Activated CD4-positive, alpha-beta T cell treated with anti-CD3 and anti-CD28 coated beads, Interleukin-2, amount 10 ng/mL, durations not matched to agents 7 days and 5 days (primary cell): ENCODE measurements at regions not wholly inside any gene's neighbourhood (a gene's known extent, or its start where the extent isn't known, plus 50 kb on each side); places are given as distances from the start of the nearest gene placed in this dataset.

Experiments used
- CTCF ChIA-PET: fragments of 350-600 bp; sonication (Branson Sonifier 250); formaldehyde crosslinking; loops from one replicate; lab custom pipeline; 2021; ENCODE audit warnings: antibody characterized with exemption; lab: Charles Lee
- POLR2A ChIA-PET: fragments of 350-600 bp; sonication (Branson Sonifier 250); formaldehyde crosslinking; loops from one replicate; lab custom pipeline; 2021; ENCODE audit warnings: antibody characterized with exemption; lab: Charles Lee
- DNase-seq: peaks from one replicate; pipeline ENCODE4 v3.0.0-alpha.2; 2020
- H3K27ac Mint-ChIP-seq: one replicate; pipeline ENCODE4 v1.8.0; 2021; ENCODE audit warnings: mild to moderate bottlenecking, moderate library complexity, mixed read lengths
- H3K27me3 Mint-ChIP-seq: one replicate; pipeline ENCODE4 v1.8.0; 2021; ENCODE audit warnings: mixed read lengths
- H3K36me3 Mint-ChIP-seq: one replicate; pipeline ENCODE4 v1.8.0; 2021; ENCODE audit warnings: low read depth, mixed read lengths
- H3K4me1 Mint-ChIP-seq: one replicate; pipeline ENCODE4 v1.8.0; 2021; ENCODE audit warnings: mixed read lengths
- H3K4me3 Mint-ChIP-seq: one replicate; pipeline ENCODE4 v1.8.0; 2021; ENCODE audit warnings: mild to moderate bottlenecking, moderate library complexity, mixed read lengths
- H3K9me3 Mint-ChIP-seq: one replicate; pipeline ENCODE4 v1.8.0; 2021; ENCODE audit warnings: mixed read lengths

DNA sequence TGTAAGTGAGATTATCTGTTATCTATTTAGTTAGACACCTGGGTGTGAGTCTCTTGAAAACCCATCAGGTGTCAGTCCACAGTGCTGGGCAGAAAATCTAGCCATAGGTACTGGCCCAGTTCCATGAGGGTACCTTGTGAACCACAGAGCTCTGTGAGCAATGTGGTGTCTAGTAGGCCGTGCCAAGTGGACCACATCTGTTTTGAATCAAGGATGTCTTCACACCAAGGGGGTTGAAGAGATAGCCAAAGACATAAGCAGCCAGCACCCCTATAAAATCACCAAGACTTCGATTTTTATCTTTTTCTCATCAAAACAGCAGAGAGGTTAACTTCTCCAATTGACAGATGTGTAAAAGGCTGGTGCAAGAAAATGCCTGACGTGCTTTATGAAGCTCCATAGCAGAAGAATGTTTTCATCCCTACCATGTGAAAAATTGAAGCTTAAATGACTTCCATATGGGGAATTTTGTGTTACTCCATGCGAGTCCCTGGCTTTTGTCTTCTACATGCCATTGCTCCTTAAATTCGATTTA, 368.7 kb downstream of the HAO1 start:
- H3K27me3 Mint-ChIP-seq = no peaks in the 10 kb centered on the region
- H3K36me3 Mint-ChIP-seq = no peaks in the 10 kb centered on the region
- H3K9me3 Mint-ChIP-seq = no peaks in the 10 kb centered on the region
- no peak overlapping the region for H3K4me3 Mint-ChIP-seq
- no peaks in the 10 kb centered on the region for H3K4me1 Mint-ChIP-seq
- no peak for DNase-seq
- ChIA-PET POLR2A (no interaction called here), CTCF (no interaction called here)
- no peak overlapping the region for H3K27ac Mint-ChIP-seq

DNA sequence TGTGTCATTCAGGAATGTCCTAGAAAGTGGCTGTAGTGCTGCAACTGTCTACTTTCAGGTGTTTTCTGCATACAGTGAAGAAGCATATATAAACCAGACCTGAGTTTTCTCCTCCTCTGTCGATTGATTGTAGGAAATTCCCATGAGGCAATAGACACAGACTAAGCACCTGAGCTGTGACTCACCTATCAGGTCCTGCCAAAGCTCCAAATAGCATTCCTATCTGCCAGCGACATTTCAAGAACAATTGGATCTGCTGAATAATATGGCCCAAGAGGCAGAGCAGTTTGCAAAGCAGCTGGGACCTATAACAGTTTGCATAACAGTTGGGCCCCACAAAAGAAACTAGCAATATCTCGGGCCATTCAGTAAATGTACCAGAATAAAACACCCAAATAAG, 360.4 kb downstream of the HAO1 start:
- no peaks in the 10 kb centered on the region for H3K36me3 Mint-ChIP-seq
- no peak for DNase-seq
- no peaks in the 10 kb centered on the region for H3K4me1 Mint-ChIP-seq
- H3K4me3 Mint-ChIP-seq = no peak overlapping the region
- H3K9me3 Mint-ChIP-seq = peaks cover 2% of the 10 kb centered on the region
- no peaks in the 10 kb centered on the region for H3K27me3 Mint-ChIP-seq
- CTCF ChIA-PET = no interaction called here
- no peak overlapping the region for H3K27ac Mint-ChIP-seq
- POLR2A ChIA-PET = no interaction called here

DNA sequence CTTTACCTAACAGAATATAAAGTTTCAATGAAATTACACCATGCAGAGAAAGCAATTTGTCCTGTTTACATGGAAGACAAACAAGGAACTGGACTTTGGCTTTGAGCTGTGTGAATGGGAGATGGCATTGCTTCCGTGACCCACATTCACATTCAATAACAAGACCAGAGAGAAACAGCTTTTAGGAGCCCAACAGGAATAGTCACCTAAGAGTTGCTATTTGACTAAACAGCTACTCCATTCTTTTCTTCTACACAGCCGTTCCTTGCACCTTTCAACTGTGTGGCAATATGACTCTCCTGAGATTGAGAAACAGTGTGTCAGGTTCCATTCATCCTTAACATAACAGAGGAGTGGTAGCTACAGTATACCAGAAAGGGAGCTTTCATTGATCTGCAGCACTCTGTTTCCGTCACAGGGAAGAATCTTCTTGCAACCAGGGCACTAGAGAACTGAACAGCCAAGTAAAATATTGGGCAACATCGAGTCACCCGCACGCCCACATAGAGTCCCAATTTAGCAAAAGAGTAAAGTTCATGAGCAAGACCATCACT, 355.1 kb downstream of the HAO1 start:
- ChIA-PET CTCF (no interaction called here), POLR2A (no interaction called here)
- H3K4me1 Mint-ChIP-seq = no peaks in the 10 kb centered on the region
- no peaks in the 10 kb centered on the region for H3K36me3 Mint-ChIP-seq
- H3K27ac Mint-ChIP-seq = no peak overlapping the region
- no peak for DNase-seq
- no peaks in the 10 kb centered on the region for H3K27me3 Mint-ChIP-seq
- H3K4me3 Mint-ChIP-seq = no peak overlapping the region
- H3K9me3 Mint-ChIP-seq = no peaks in the 10 kb centered on the region

DNA sequence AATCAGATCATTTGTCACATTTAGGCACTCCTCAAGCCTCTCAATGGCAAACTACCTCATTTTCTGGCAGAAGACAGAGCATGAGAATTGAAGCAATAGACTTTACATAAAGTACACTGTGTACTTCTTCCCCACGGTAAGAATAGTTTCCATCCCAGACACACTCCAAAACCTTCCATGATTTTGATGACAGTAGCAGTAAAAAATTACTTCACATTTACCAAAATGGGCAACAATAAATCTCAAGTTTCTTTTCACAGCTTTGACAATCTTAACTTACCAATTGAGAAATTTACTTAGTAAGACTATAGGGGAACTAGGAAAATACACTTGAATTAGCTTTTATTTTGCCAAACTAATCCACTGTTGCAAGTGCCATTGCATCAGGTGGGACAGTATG, 353.8 kb downstream of the HAO1 start:
- H3K9me3 Mint-ChIP-seq = no peaks in the 10 kb centered on the region
- H3K4me1 Mint-ChIP-seq = no peaks in the 10 kb centered on the region
- no peaks in the 10 kb centered on the region for H3K36me3 Mint-ChIP-seq
- no peak overlapping the region for H3K4me3 Mint-ChIP-seq
- DNase-seq = no peak
- H3K27me3 Mint-ChIP-seq = no peaks in the 10 kb centered on the region
- no peak overlapping the region for H3K27ac Mint-ChIP-seq
- ChIA-PET POLR2A (no interaction called here), CTCF (no interaction called here)

DNA sequence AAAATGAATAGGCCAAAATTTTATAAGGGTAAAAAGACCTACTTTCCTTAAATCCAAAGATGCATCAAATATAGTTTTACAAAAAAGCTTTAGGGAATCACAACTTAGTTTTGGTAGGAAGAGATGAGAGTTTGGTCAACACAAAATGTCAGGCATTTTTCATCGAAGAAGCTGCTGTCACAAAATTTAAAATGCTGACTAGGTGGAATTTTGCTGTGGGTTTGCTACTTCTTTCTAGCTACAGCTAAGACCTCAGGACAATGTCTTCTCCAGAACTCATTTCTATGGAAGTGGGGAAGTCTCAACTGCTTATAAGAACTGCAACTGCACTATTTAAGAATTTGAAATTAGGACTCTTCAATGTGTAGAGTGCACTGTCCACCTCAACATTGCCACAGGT, 351.1 kb downstream of the HAO1 start:
- H3K9me3 Mint-ChIP-seq = no peaks in the 10 kb centered on the region
- ChIA-PET CTCF (no interaction called here), POLR2A (no interaction called here)
- no peaks in the 10 kb centered on the region for H3K27me3 Mint-ChIP-seq
- H3K4me3 Mint-ChIP-seq = no peak overlapping the region
- no peaks in the 10 kb centered on the region for H3K36me3 Mint-ChIP-seq
- no peak for DNase-seq
- H3K27ac Mint-ChIP-seq = no peak overlapping the region
- H3K4me1 Mint-ChIP-seq = no peaks in the 10 kb centered on the region

DNA sequence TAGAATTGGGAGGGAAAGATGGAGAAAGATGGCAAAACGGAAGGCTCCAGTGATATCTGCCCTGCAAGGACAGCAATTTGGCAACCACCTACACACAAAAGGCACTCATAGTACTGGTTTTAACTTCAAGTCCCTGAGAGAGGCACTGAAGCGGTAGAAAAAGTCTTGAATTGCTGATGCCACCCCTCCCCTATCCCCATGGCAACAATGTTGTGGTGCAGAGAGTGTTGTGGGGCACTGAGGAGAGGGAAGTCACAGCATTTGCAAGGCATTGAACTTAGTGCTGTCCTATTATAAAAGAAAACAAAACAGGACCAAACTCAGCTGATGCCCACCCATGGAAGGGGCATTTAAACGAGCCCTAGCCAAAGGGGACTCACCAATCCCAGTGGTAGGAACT, 343.7 kb downstream of the HAO1 start:
- H3K4me3 Mint-ChIP-seq = no peak overlapping the region
- ChIA-PET POLR2A (no interaction called here), CTCF (interaction anchor here (0.6 kb wide), 1 partner anchor 38 kb away, joined by 3 read pairs; no protein-coding TSS in a partner anchor)
- no peaks in the 10 kb centered on the region for H3K36me3 Mint-ChIP-seq
- no peak overlapping the region for H3K27ac Mint-ChIP-seq
- H3K27me3 Mint-ChIP-seq = no peaks in the 10 kb centered on the region
- H3K4me1 Mint-ChIP-seq = no peaks in the 10 kb centered on the region
- H3K9me3 Mint-ChIP-seq = no peaks in the 10 kb centered on the region
- no peak for DNase-seq

DNA sequence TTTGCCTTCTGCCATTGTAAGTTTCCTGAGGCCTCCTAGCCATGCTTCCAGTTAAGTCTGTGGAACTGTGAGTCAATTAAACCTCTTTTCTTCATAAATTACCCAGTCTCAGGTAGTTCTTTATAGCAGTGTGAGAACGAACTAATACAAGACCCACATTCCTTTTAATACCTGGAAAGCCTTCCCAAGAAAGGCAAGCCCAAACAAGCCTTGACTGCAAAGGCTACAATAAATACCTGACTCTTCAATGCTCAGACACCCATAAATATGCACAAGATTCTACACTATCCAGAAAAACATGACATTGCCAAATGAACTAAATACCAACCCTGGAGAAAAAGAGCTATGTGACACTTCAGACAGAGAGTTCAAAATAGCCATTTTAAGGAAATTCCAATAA, 338.8 kb downstream of the HAO1 start:
- no peaks in the 10 kb centered on the region for H3K36me3 Mint-ChIP-seq
- no peak overlapping the region for H3K27ac Mint-ChIP-seq
- no peak for DNase-seq
- H3K4me1 Mint-ChIP-seq = no peaks in the 10 kb centered on the region
- peaks cover 2% of the 10 kb centered on the region for H3K9me3 Mint-ChIP-seq
- H3K27me3 Mint-ChIP-seq = no peaks in the 10 kb centered on the region
- ChIA-PET CTCF (no interaction called here), POLR2A (no interaction called here)
- H3K4me3 Mint-ChIP-seq = no peak overlapping the region

DNA sequence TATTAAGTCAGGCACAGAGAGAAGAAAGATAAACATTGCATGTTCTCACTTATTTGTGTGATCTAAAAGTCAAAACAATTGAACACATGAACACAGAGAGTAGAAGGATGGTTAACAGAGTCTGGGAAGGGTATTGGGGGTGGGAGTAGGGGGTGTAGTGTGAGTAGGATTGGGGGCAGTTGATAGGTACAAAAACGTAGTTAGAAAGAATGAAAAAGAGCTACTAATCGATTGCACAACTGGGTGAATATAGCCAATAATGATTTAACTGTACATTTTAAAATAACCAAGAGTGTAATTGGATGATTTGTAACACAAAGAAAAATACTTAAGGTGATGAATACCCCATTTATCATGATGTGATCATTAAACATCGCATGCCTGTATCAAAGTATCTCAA, 333.3 kb downstream of the HAO1 start:
- POLR2A ChIA-PET = no interaction called here

DNA sequence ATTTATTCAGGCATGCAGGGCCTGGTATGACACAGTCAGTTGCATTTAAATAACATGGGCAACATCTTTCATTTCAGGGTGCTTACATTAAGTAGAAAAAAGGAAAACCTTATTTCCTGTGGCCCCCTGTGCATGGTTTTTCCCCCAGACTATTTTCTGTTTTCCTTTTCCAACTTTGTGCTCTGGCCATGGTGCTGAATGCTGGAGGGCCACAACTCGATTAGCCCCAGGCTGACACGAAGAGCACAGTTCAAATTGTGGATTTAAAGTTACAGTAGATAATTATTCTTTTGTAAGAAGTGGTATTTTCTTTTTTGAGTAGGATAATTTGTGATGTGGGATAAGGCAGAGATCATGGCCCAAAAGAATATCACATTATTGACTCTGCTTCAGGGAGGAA, 332.0 kb downstream of the HAO1 start:
- Mint-ChIP-seq H3K4me3 (no peak overlapping the region), H3K4me1 (no peaks in the 10 kb centered on the region), H3K36me3 (no peaks in the 10 kb centered on the region), H3K27me3 (no peaks in the 10 kb centered on the region), H3K9me3 (peaks cover 9% of the 10 kb centered on the region), H3K27ac (no peak overlapping the region)
- ChIA-PET POLR2A (no interaction called here), CTCF (no interaction called here)
- no peak for DNase-seq

More for the DNA sequence above, 333.3 kb downstream of the HAO1 start:
- H3K4me1 Mint-ChIP-seq = no peaks in the 10 kb centered on the region
- DNase-seq = no peak
- no peak overlapping the region for H3K27ac Mint-ChIP-seq
- H3K9me3 Mint-ChIP-seq = peaks cover 9% of the 10 kb centered on the region
- H3K4me3 Mint-ChIP-seq = no peak overlapping the region
- H3K27me3 Mint-ChIP-seq = no peaks in the 10 kb centered on the region
- CTCF ChIA-PET = no interaction called here
- no peaks in the 10 kb centered on the region for H3K36me3 Mint-ChIP-seq

DNA sequence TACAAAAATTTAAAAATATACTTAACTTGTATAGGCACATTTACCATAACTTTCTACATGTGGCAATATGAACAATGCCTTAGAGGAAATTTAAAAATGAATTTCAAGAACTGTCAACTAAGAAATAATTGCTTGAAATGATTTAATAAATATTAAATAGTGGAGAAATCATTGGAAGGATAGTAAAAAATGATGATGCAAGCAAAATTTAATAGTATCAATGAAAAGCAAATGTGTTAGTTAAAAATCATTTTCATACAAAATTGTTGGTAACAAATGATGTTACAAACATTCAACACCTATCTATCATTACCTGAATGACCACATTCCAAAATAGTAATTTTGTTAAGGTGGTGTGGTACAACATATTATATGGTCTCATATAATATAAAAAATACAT, 331.0 kb downstream of the HAO1 start:
- Mint-ChIP-seq H3K27me3 (no peaks in the 10 kb centered on the region), H3K27ac (no peak overlapping the region), H3K9me3 (peaks cover 7% of the 10 kb centered on the region), H3K4me3 (no peak overlapping the region), H3K36me3 (no peaks in the 10 kb centered on the region), H3K4me1 (no peaks in the 10 kb centered on the region)
- POLR2A ChIA-PET = no interaction called here
- DNase-seq = no peak
- CTCF ChIA-PET = no interaction called here

DNA sequence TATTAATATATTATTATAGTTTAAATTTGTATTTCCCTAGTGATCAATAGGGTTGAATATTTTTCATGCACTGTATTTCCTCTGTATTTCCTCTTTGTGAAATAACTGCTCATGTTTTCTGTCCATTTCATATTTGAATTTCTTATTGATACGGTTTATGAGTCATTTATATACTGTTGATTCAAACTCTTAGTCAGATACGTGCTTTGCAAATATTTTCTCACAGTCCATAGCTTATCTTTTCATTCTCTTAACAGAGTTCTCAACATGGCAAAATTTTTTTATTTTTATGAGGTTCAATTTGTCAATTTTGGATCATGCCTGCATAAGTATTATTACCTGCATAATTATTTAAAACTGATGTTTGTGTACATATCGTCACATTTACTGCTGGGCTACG, 329.6 kb downstream of the HAO1 start:
- DNase-seq = no peak
- Mint-ChIP-seq H3K36me3 (no peaks in the 10 kb centered on the region), H3K4me1 (no peaks in the 10 kb centered on the region), H3K27me3 (no peaks in the 10 kb centered on the region), H3K9me3 (peaks cover 7% of the 10 kb centered on the region), H3K4me3 (no peak overlapping the region), H3K27ac (no peak overlapping the region)
- CTCF ChIA-PET = no interaction called here
- POLR2A ChIA-PET = no interaction called here

DNA sequence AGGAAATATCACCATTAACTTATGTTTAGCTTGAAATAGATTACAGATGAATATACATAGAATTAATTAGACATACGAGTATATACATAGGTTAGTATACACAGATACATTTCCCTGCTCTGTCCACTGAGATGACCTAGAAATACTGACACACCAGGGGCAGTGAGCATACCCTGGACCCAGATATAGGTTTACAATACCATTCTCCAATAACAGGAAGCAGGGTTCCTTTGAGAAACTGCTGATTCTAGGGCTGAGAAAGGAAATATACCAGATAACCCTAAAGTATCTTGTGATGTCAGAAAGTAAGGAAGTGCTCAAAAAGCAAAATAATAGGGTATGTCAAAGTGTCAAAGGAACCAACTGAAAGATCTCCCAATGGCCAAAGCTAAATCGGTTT, 322.5 kb downstream of the HAO1 start:
- H3K36me3 Mint-ChIP-seq = no peaks in the 10 kb centered on the region
- no peak overlapping the region for H3K27ac Mint-ChIP-seq
- H3K9me3 Mint-ChIP-seq = peaks cover 2% of the 10 kb centered on the region
- CTCF ChIA-PET = no interaction called here
- no peak overlapping the region for H3K4me3 Mint-ChIP-seq
- no peak for DNase-seq
- no peaks in the 10 kb centered on the region for H3K27me3 Mint-ChIP-seq
- H3K4me1 Mint-ChIP-seq = no peaks in the 10 kb centered on the region
- POLR2A ChIA-PET = no interaction called here

DNA sequence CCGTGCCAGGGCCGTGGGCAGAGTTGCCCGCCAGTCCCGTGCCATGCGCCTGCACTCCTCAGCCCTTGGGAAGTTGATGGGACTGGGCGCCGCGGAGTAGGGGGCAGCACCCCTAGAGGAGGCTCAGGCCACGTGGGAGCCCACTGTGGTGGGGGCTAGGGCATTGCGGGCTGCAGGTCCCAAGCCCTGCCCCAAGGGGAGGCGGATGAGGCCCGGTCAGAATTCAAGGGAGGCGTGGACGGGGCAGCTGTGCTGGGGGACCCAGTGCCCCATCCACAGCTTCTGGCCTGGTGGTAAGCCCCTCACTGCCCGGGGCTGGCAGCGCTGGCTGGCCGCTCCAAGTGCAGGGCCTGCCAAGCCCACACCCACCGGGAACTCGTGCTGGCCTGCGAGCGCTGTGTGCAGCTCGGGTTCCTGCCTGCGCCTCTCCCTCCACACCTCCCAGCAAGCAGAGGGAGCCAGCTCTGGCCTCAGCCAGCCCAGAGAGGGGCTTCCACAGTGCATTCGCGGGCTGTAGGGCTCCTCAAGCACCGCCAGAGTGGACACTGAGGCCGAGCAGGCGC, 317.8 kb downstream of the HAO1 start:
- Mint-ChIP-seq H3K4me1 (no peaks in the 10 kb centered on the region), H3K36me3 (no peaks in the 10 kb centered on the region), H3K9me3 (peaks cover 5% of the 10 kb centered on the region), H3K4me3 (no peak overlapping the region), H3K27ac (no peak overlapping the region), H3K27me3 (no peaks in the 10 kb centered on the region)
- DNase-seq = no peak
- ChIA-PET POLR2A (no interaction called here), CTCF (no interaction called here)

DNA sequence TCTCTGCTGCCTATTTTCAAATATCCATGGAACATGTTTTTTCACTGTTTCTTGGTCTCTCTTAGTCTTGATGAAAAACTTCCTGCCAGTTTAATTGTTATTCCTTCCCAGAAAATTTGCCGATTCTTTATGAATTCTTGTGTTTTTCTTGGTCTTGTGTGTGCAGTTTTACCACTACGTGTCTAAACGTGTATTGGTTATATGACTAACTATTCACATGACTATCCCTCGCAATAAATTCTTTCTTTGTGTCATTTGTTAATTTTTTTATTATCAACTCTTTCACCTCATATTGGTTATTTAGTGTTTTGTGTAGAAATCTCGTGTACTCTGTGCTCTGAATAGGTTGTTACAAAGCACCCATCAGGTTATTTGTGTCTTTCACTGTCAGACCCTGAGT, 315.4 kb downstream of the HAO1 start:
- ChIA-PET POLR2A (no interaction called here), CTCF (no interaction called here)
- Mint-ChIP-seq H3K27ac (no peak overlapping the region), H3K9me3 (peaks cover 5% of the 10 kb centered on the region), H3K36me3 (no peaks in the 10 kb centered on the region), H3K4me1 (no peaks in the 10 kb centered on the region), H3K4me3 (no peak overlapping the region), H3K27me3 (no peaks in the 10 kb centered on the region)
- no peak for DNase-seq
